ENCODE measurements at regions not wholly inside any gene's neighbourhood (a gene's known extent, or its start where the extent isn't known, plus 50 kb on each side); places are given as distances from the start of the nearest gene placed in this dataset.

DNA sequence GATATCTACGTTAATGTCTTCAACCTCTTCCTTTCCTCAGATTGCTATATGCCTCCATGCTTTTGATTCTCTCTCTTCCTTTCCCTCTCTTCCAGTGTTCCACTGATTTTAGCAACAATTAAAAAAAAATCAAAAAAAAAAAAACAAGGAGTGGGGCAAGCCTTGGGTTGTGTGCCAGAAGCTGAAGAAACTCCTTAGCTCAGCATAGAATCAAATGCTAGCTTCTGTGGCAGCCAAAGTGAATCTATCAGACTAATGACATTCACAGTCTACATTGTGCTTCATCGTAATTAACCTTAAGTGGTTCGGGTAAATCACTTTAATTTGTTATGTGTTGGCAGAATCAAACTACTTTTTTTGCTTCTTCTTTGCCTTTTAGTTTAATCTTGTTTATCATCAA is 237.3 kb downstream of the TMEM167A start:
- no peak for DNase-seq

DNA sequence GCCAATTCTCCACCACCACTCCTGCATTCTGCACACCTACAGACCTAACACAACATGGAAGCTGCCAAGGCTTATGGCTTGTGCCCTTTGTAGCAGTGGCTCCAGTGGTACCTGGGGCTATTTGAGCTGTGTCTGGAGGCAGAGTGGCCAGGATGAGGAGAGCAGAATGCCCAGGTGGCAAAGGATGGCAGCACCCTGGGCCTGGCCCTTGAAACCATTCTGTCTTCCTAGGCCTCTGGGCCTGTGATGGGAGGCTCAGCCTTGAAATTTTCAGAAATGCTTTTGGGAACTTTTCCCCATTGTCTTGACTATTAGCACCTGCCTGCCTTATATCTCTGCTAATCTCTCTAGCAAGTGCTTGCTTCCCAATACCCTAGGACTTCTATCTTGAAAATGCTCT is 241.7 kb downstream of the TMEM167A start:
- no peak for DNase-seq

DNA sequence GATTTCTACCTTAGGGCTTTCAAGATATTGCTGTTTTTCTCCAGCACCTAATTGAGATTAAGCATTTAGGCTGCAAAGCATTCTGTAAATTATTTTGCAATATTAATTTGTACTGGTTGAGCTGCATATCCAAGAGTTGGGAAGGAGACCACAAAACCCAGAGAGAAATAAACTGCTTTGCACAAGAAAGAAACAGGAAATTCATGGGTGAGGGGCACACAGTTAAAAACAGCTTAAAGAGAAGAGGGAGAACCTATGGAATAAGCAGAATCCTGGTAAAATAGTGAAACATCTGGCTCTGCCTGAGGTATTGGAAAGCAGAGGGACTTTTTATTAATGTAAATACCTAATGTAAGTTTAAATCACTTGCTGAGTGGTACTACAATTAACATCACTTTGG is 243.0 kb downstream of the TMEM167A start:
- DNase-seq = no peak

DNA sequence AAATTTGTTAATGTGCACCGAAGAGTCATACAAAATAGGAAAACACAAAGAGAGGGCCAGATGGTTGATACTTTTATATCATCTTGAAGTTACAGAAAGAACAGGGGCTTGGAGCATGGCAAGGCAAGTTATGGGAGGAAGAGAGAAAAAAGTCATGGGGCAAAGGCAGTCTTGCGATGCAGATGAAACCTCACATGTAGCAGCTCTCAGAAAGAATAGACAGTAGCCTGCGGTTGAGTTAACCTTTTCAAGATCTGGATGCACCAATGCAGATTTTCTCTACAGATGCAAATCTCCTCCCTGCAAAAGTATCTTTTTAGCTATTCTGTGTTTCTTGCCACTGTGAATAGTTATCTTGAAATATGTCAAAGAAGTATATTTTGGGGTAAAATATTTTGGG is 243.9 kb downstream of the TMEM167A start:
- DNase-seq = no peak

DNA sequence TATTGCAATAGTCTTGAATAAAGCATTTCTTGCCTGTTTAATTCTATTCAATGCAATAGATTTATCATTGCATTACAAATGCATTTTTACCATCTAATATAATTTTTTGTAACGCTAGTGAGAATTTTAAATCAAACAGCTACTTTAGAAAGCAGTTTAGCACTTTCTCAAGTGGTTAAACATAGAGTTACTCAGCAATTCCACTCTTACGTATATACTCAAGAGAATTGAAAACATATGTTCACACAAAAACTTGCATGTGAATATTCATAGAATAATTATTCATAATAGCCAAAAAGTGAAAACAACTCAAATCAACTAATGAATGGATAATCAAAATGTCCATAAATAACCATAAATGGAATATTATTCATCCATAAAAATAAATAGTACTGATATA is 244.7 kb downstream of the TMEM167A start:
- no peak for DNase-seq

DNA sequence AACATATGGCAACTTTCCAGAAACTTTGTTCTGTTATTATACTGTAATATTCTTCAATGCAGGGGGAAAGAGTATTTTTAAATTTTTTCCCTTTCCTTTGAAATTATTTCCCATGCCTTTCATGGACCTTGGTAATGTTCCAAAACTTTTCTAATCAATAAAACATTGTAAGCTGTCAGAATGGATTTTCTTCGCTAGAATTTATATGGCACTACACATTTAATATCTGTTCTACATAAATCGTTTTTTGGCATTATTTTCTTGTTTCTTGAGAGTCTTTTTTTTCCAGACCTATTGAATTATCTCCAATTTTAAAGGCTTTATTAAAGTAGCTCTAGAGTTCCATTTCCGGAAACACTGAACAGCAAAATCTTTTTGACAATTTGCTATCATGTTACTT is 249.0 kb downstream of the TMEM167A start:
- no peak for DNase-seq

DNA sequence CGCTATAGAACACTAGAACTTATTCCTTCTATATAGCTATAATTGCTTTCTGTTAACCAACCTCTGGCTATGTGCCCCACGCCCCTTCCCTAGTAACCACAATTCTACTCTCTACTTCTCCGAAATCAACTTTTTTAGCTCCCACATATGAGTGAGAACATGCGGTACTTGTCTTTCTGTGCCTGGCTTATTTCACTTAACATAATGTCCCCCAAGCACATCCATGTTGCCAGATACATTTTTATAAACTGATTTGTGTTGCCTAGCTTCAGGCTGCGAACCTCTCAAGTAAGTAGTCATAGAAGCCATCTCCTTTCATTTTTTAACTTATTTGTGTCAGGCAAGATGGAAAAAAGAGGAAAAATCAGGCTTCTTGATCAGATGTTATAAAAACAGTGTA is 249.5 kb downstream of the TMEM167A start:
- no peak for DNase-seq

DNA sequence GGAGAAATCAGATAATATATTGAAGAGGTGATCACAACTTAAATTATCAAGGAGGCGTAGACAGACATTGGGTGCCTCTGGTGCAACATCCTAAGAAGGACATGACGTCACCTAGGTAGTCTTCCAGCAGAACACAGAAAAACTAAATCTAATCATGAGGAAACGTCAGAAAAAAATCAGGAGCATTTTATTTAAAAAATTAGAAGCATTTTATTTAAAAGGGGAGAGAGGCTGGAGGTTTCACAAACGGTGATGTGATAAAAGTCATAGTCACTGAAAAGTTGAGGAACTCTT is 254.6 kb downstream of the TMEM167A start:
- no peak for DNase-seq

DNA sequence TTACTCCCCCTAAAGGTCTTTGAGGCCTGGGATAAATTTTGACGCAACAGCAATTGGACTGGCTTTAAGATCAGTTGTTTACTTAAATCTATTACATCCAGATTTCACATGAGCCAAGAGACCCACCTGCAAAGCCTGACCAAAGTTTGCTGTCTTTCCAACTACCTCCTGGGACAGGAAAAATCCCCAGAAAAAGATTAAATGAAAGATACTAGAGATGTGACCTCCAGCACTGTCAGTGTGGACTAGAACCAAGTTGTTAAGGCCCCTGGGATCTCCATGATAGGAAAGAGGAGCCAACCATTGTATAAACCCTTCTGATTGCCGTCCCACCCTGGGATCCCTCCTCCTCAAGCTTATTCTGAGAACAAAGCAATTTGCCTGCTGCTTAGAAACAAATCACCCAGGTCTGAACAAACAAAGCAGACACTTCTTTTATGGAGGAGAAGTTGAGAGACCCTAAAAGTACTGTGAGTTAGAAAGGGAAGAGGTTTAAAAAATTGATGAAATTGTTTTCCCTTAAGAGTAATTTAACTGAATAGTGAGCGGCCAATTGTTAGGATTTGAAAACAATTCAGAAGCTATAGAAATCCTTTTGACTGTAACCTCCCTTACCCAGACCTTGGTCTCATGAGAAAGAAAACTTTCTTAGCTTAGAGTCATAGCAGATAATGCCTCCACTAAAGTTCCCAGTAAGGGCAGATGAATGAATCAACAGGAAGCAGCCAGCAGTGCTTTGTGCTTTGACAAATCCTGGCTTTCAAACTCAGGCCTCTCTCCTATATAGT is 255.2 kb downstream of the TMEM167A start:
- DNase-seq = no peak

DNA sequence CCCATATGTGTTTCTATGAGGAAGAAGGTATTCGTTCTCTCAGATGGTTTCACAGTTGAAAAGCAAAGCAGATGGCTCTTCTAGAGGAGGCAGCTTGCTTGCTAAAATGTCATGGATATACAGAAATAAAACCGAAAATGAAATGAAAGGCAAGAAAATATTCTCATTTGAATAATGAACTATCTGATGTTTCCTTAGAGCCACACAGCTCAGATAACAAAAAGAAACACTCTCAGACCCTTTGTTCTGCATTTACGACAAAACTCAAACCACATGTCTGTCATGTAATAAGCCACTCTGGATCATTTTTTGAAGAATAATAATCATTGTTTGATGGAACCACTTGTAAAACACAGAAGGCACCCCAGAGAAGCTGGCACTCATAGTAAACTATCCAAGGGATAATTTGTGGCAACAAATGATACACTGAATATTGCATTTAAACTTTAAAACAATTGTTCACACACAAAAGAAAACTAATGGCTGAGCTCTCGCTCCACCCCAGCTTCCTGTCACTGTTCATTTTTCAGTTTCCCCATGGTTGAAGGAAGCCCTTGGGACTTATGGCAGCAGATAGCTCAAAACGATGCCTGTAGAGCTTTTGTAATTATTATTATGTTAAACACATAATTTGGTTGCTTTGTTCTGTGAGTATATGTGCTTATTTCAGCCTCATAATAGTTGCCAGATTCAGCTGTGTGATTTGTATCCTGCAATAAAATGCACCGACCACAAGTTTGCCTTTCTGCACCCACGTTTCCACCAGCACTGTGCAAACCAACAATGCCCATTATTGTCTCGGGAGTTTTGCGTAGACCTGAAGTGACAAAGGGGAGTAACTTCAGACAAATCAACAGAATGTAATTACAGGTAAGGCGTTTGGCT is 256.0 kb downstream of the TMEM167A start:
- no peak for DNase-seq

DNA sequence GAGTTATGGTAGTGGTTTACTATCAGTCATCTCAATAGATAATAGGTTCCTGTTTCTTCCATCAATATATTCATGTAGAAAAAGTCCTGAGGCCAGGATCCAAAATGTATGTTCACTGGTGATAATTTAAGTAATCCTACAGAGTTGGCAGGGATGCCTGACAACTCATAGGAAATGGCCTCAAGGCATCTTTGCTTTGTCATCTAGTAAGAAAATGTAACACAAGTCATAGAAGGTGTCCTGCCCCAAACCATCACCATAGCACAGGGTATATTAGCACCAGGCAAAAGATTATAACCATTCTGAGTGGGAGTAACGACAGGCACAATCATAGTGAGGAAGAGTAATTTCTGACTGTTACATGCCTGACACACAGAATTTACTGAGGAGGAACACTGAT is 257.0 kb downstream of the TMEM167A start:
- DNase-seq = no peak

DNA sequence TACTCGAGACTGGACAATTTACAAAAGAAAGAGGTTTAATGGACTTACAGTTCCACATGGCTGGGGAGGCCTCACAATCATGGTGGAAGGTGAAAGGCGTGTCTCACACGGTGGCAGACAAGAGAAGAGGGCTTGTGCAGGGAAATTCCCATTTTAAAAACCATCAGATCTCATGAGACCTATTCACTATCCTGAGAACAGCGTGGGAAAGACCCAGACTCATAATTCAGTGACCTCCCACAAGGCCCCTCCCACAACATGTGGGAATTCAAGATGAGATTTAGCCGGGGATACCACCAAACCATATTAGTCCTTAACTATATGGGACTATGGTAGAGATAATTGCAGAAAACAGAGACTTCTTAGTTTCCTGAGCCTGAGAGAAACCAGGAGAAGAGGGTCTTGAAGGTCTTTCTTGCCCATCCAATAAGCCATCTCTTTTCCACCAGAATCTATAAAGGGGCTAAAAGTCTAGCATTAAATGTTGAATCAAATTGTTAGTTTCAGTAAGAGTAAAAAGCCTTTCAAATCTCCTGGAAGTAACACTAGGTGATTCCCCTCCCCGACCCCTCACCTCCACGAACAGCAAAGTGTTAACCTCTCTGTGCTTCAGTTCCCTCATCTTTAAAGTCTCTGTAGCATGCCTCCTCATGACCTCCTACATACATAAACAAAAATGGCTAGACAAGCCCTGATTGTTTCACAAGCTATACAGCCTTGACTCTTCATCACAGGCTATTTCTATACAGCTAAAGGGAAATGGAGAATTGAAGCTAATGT is 259.1 kb downstream of the TMEM167A start:
- no peak for DNase-seq

DNA sequence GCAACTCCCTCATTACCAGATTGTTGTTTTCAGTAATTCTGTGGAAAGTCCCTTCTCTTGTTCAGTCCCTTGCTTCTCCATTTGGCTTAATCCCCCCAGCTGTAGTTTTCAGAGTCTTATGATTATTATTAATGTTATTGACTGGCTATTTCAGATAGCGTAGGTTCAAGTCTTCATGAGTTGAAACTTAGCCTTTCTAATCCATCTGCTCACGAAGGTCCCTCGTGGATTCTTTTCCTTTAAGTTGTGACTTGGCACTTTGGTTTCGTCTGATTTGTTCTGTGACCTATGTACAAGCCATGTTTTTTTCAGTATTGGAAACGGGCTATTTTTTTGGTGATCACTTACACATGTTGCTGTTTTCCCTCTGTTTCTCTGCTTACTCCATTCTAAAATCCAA is 260.3 kb downstream of the TMEM167A start:
- no peak for DNase-seq

DNA sequence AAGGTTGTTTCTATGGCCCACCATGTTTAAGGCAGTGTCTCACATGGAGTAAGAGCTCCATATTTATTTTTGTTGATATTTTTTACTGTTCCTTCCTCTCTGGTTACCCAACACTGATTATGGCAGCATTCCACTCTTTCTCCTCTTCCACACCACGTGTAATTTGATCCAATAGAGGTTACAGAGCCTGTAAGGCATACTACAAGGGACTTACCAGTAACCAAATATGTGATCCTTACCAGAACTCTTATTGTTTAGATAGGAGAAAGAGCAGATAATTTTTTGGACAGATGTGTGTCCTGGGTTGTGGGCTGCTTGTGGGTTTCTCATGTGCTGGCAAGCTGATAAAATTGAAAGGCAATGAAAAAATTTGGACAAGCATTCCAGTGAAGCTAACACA is 261.3 kb downstream of the TMEM167A start:
- DNase-seq = no peak

DNA sequence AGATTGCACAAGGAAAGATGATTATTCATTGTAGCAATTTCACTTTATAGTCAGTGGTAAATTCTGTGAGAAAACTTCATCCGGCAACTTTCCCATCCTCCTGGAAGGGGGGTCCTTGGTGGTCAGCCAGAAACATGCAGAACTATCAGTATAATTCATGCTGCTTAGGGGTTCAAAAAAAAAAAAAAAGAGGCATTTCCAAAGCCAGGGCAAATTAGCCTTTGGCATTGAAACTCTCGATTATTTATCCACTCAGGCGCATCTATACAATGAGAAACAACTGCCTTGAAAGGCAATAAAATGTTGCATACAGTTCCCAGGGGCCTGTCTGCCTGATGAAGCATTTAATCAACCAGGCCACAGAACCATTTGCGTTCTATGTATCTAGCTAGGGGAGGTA is 263.3 kb downstream of the TMEM167A start:
- no peak for DNase-seq

DNA sequence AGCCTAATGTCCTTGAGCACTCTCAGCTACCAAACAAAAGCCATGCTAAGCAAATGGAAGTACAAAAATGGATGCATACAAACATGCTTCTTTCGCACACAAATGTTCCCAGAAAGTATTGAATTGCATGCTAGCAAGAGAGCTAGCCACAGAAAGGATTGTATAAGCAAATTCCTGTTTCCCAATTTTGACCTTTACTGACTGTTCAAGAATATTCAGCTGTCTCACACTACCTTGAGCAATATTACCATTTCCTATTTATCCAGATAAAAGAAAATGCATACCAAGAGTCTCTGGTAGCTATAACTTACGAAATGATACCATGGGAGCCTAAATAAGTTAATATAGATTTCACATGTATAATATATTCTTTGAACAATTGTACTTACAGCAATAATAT is 264.6 kb downstream of the TMEM167A start:
- peak; percentile 72 for DNase-seq

DNA sequence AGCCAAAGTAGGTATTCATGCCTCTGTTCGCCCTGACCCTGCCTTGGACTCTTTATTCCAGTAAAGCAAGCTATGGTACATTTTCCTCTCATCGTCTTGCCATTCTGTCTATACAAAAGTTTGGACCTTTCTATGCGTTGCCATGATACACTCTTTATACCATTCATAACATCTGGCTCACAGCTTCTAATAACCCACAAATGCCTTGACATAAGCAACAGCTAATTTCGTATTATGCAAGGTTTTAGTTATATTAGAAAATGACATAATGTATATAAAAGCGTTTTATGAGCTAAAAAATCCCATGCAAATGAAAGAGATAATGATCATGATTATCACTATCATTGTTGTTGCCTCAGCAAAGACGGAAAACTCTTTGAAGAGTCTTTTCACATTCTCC is 265.7 kb downstream of the TMEM167A start:
- no peak for DNase-seq

DNA sequence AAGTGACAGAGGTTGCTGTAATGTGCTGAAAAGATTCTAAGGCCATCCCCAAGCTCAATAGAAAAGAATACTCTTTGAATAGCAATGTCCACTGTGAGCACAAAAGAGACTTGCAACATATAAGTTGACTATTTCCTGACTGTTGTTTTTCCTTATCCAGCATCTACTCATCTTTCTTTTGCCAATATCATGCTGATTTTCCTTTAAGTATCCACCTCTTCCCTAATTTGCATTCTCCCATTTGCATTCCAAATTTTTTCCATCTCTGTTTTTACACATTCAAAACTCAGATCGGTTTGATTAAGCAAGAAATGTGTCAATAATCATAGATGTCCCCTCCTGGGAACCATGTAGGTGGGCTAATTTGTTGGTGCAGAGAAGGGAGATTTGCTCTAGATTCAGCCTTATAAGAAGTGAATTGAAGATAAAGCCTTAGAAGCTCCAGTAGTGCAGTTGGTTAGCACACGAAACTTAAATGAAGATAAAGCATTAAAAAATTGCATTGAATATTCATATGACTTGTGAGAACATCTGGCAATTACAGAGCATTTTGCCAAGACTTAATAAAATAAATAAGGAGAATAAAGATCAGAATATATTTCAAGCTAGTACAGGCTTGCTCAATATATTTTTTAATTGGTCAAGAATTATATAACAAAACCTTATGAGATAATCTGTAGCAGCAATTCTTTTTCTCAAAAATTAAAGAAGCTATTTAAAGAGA is 267.6 kb downstream of the TMEM167A start:
- DNase-seq = no peak

DNA sequence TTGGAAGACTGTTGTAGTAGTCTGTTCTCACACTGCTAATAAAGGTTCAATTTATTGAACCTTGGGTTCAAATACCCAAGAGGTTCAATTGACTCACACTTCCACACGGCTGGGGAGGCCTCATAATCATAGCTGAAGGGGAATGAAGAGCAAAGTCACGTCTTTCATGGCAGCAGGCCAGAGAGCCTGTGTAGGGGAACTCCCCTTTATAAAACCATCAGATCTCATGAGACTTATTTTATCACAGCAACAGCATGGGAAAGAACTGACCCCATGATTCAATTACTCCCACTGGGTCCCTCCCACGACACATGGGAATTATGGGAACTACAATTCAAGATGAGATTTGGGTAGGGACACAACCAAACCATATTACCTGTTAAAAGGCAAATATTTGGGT is 268.2 kb downstream of the TMEM167A start:
- DNase-seq = no peak

DNA sequence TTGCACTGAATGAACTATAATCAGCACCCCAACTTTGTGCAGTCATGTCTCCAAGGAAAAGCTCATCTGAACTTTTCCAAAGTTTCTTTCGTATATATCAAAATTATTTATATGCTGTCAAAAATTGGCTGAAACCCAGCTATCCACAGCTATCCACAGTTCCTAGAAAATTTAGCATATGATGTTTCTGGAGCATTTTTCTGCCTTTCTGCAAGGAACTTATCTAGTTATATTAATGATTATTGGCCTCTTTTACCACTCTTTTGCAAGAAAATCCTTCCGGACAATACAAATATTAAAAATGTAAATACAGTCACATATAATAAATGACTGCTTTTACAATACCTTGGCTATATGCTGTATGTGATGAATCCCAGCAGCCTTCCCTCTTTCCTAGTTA is 270.2 kb downstream of the TMEM167A start:
- no peak for DNase-seq

DNA sequence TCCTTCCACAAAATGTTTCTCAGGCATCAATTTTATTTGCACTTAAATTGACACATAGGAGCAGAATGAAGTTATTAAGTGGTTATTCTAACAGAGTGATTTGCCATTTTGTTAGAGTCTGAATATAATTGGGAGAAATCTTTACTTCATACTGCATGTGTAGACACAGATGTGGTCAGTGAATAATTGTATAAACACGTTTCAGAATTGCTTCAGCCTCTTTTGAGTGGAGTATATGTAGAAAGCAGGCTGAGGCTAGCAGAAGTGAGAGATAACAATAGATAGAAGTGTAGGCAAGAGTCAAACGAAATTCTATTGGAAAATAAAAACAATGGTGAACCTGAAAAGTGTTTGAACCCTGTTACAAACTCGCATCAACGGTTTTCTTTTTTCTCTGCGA is 270.7 kb downstream of the TMEM167A start:
- no peak for DNase-seq

DNA sequence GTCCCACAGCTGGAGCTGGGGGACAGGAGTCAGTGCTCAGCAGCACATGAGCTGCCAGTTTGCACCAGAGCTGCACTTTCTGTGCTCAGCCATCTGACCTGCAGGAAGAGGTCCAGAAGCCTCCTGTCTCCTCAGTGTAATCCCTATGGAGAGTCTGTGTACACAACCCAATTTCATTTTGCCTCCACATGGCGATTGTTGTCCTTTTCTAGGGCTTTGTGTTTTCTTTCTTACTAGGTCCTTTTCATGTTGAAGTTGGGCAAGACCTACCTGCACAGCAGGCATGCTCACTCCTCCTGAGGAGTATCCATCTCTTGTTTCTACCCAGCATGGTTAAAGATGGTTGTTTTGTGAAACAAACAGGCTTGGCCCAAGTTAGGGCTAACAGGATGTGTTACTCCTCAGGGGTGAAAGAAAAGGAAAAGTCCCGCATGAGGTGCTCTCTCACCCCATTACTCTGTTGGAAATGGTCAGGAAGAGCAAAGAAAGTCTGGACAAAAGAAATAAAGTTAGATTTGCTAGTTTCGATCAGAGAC is 273.0 kb downstream of the TMEM167A start:
- DNase-seq = no peak

DNA sequence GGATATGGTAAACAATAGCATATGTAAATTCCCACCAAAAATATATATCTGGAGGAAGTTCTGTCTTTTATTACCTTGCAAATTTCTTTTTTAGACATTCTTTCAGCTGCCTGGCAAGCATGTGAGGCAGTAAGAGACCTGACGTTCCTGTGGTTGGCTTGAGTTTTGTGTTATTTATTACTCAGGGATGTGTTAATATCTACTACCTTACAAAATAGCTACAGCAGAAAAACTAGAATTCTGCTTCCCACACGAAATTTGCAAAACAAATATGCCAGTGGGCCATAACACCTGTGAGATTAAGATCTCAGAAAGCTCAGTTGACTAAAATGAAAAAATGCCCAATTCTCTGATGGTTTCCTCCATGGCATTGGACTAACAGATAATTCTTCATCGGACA is 274.2 kb downstream of the TMEM167A start:
- no peak for DNase-seq

Data from inflammatory macrophage treated with lipopolysaccharide for 4 hours (primary cell).